ENCODE measurements at regions not wholly inside any gene's neighbourhood (a gene's known extent, or its start where the extent isn't known, plus 50 kb on each side); places are given as distances from the start of the nearest gene placed in this dataset.

DNA sequence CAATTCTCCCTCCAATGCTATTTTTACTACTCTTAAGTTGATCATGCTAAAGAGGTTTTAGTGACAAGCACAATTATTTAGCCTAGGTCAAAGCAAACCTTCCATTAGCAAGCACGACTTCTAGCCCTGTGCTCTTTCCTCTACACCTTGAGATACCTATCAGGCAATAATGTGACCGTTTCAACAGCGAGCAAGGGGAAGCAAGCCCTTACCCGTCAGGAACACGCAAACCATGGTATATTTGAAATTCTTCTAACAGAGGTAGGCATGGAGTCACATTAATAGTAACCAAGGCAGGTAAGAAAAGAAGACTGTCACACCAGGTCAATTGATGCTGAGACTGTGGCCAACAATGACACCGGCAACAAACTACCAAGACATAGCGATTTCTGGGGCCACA lies 68.9 kb upstream of the VGLL4 start:
- TF ChIP-seq, protein P1, sequence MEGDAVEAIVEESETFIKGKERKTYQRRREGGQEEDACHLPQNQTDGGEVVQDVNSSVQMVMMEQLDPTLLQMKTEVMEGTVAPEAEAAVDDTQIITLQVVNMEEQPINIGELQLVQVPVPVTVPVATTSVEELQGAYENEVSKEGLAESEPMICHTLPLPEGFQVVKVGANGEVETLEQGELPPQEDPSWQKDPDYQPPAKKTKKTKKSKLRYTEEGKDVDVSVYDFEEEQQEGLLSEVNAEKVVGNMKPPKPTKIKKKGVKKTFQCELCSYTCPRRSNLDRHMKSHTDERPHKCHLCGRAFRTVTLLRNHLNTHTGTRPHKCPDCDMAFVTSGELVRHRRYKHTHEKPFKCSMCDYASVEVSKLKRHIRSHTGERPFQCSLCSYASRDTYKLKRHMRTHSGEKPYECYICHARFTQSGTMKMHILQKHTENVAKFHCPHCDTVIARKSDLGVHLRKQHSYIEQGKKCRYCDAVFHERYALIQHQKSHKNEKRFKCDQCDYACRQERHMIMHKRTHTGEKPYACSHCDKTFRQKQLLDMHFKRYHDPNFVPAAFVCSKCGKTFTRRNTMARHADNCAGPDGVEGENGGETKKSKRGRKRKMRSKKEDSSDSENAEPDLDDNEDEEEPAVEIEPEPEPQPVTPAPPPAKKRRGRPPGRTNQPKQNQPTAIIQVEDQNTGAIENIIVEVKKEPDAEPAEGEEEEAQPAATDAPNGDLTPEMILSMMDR (IDR thresholded peaks at IDR 0.05; ENCODE audit: borderline replicate concordance, extremely low read depth, low read length, poor library complexity, severe bottlenecking): no peak
- TF ChIP-seq EZH2 (IDR thresholded peaks at IDR 0.05; ENCODE audit: borderline replicate concordance, low read depth, low read length, severe bottlenecking): no peak
